Mesenchymal stem cell (in vitro differentiated cells and primary cell): ENCODE measurements at regions not wholly inside any gene's neighbourhood (a gene's known extent, or its start where the extent isn't known, plus 50 kb on each side); places are given as distances from the start of the nearest gene placed in this dataset.

Experiments used
- DNase-seq: peaks from one replicate; pipeline ENCODE4 v3.0.0-alpha.2; 2013
- H2AFZ ChIP-seq: one replicate; pipeline ENCODE4 v1.6.1; 2013; ENCODE audit warnings: low read depth, mild to moderate bottlenecking, control low read depth, inconsistent platforms, low read length, moderate library complexity
- H2AK5ac ChIP-seq: 2 replicates; pipeline ENCODE4 v1.6.1; 2013; ENCODE audit warnings: low read length, moderate library complexity, mild to moderate bottlenecking, inconsistent platforms; ENCODE audit not compliant: severe bottlenecking
- H2BK120ac ChIP-seq: one replicate; pipeline ENCODE4 v1.6.1; 2013; ENCODE audit warnings: low read depth, mild to moderate bottlenecking, inconsistent platforms, low read length, moderate library complexity
- H2BK12ac ChIP-seq, 2 experiments: one replicate each; pipeline ENCODE4 v1.6.1; 2013; ENCODE audit warnings: inconsistent platforms in 2 of 2, low read length in 2 of 2, mild to moderate bottlenecking in 2 of 2, moderate library complexity in 2 of 2, control low read depth in 1 of 2
- H2BK15ac ChIP-seq: one replicate; pipeline ENCODE4 v1.6.1; 2013; ENCODE audit warnings: mild to moderate bottlenecking, low read depth, inconsistent platforms; ENCODE audit not compliant: poor library complexity, severe bottlenecking
- H2BK5ac ChIP-seq: 2 replicates; pipeline ENCODE4 v1.6.1; 2013; ENCODE audit warnings: low read depth, mild to moderate bottlenecking, low read length, control low read depth, inconsistent platforms; ENCODE audit not compliant: poor library complexity, severe bottlenecking
- H3K14ac ChIP-seq, 2 experiments: one replicate each; pipeline ENCODE4 v1.6.1; 2013; ENCODE audit warnings: inconsistent platforms in 2 of 2, low read length in 2 of 2, control low read depth in 1 of 2, mild to moderate bottlenecking in 1 of 2, moderate library complexity in 1 of 2
- H3K18ac ChIP-seq, 2 experiments: one replicate each; pipeline ENCODE4 v1.6.1; 2013; ENCODE audit warnings: inconsistent platforms in 2 of 2, low read length in 2 of 2, control low read depth in 1 of 2, low read depth in 1 of 2, mild to moderate bottlenecking in 1 of 2
- H3K23ac ChIP-seq, 2 experiments: one replicate each; pipeline ENCODE4 v1.6.1; 2013; ENCODE audit warnings: inconsistent platforms in 2 of 2, low read length in 2 of 2, mild to moderate bottlenecking in 2 of 2, moderate library complexity in 2 of 2, control low read depth in 1 of 2
- H3K27ac ChIP-seq: 2 replicates; pipeline ENCODE4 v1.5.1; 2013; ENCODE audit warnings: mild to moderate bottlenecking, moderate library complexity, low read length, control low read depth, inconsistent platforms; ENCODE audit not compliant: poor library complexity, severe bottlenecking
- H3K27me3 ChIP-seq, 2 experiments: 2 replicates each; pipeline versions ENCODE4 v1.6.1 to v1.7.0; 2013; ENCODE audit warnings: low read length in 2 of 2, mild to moderate bottlenecking in 2 of 2, moderate library complexity in 2 of 2, control low read depth in 1 of 2, inconsistent platforms in 1 of 2; ENCODE audit not compliant: control insufficient read depth in 1 of 2, insufficient read depth in 1 of 2
- H3K36me3 ChIP-seq, 2 experiments: 2 replicates each; pipeline versions ENCODE4 v1.6.1 to v1.7.0; 2013; ENCODE audit warnings: low read length in 2 of 2, control low read depth in 1 of 2, inconsistent platforms in 1 of 2, low read depth in 1 of 2, mild to moderate bottlenecking in 1 of 2; ENCODE audit not compliant: insufficient read depth in 2 of 2, control insufficient read depth in 1 of 2
- H3K4ac ChIP-seq, 2 experiments: one replicate each; pipeline ENCODE4 v1.6.1; 2013; ENCODE audit warnings: inconsistent platforms in 2 of 2, low read length in 2 of 2, mild to moderate bottlenecking in 2 of 2, moderate library complexity in 2 of 2, control low read depth in 1 of 2, low read depth in 1 of 2
- H3K4me1 ChIP-seq: 2 replicates; pipeline ENCODE4 v1.6.1; 2013; ENCODE audit warnings: low read depth, low read length, control low read depth; ENCODE audit not compliant: control insufficient read depth, insufficient read depth
- H3K4me2 ChIP-seq: 2 replicates; pipeline ENCODE4 v1.6.1; 2013; ENCODE audit warnings: low read length, mild to moderate bottlenecking, inconsistent platforms; ENCODE audit not compliant: poor library complexity, severe bottlenecking
- H3K4me3 ChIP-seq, 2 experiments: 2 replicates each; pipeline versions ENCODE4 v1.5.1 to v1.7.0; 2013; ENCODE audit warnings: low read length in 2 of 2, mild to moderate bottlenecking in 2 of 2, control low read depth in 1 of 2, low read depth in 1 of 2; ENCODE audit not compliant: insufficient read depth in 1 of 2
- H3K79me1 ChIP-seq: replicated peaks from 2 replicates; pipeline ENCODE4 v1.6.1; 2013; ENCODE audit warnings: mild to moderate bottlenecking, control low read depth, low read length, inconsistent platforms; ENCODE audit not compliant: poor library complexity, severe bottlenecking
- H3K9ac ChIP-seq: 2 replicates; pipeline ENCODE4 v1.7.0; 2013; ENCODE audit warnings: mild to moderate bottlenecking, low read length, moderate library complexity
- H3K9me3 ChIP-seq: 2 replicates; pipeline ENCODE4 v1.7.0; 2013; ENCODE audit warnings: mild to moderate bottlenecking, low read length; ENCODE audit not compliant: control insufficient read depth
- H4K8ac ChIP-seq: one replicate; pipeline ENCODE4 v1.6.1; 2013; ENCODE audit warnings: inconsistent platforms, mild to moderate bottlenecking, low read length, moderate library complexity
- H4K91ac ChIP-seq: one replicate; pipeline ENCODE4 v1.6.1; 2013; ENCODE audit warnings: mild to moderate bottlenecking, low read length, inconsistent platforms
- WGBS: methylation state at CpG from one replicate; pipeline ENCODE4 v1.1.7; 2013; ENCODE audit warnings: mixed read lengths; 5-methylcytosine and 5-hydroxymethylcytosine counted together

- H3K18ac ChIP-seq = no peak overlapping the region
- no peak overlapping the region for H2AK5ac ChIP-seq
- H3K9me3 ChIP-seq = peaks cover 6% of the 10 kb centered on the region
- no peak overlapping the region for H3K4ac ChIP-seq
- no peaks in the 10 kb centered on the region for H3K79me1 ChIP-seq
- no peak overlapping the region for H3K4me2 ChIP-seq
- no peak for DNase-seq
- H3K36me3 ChIP-seq = no peaks in the 10 kb centered on the region
- no peak overlapping the region for H2BK15ac ChIP-seq
- no peaks in the 10 kb centered on the region for H3K27me3 ChIP-seq
- no peak overlapping the region for H2BK120ac ChIP-seq
- 98% methylated on average over 5 of the region's 5 CpGs for WGBS
- no peak overlapping the region for H3K9ac ChIP-seq
- H3K14ac ChIP-seq = no peak overlapping the region
- H4K91ac ChIP-seq = no peak overlapping the region
- H3K4me3 ChIP-seq = no peak overlapping the region
- no peak overlapping the region for H2BK5ac ChIP-seq
- H3K23ac ChIP-seq = no peak overlapping the region
- no peak overlapping the region for H2AFZ ChIP-seq
- no peak overlapping the region for H4K8ac ChIP-seq
- no peaks in the 10 kb centered on the region for H3K4me1 ChIP-seq
- no peak overlapping the region for H3K27ac ChIP-seq
- H2BK12ac ChIP-seq = no peak overlapping the region
Observed at GRCh38 chr18:25451077-25451658, 99.2 kb upstream of the ZNF521 start.

- H2BK15ac ChIP-seq = no peak overlapping the region
- DNase-seq = no peak
- no peak overlapping the region for H3K27ac ChIP-seq
- no peaks in the 10 kb centered on the region for H3K4me1 ChIP-seq
- no peak overlapping the region for H3K14ac ChIP-seq
- H3K23ac ChIP-seq = no peak overlapping the region
- H4K8ac ChIP-seq = no peak overlapping the region
- no peaks in the 10 kb centered on the region for H3K27me3 ChIP-seq
- no peak overlapping the region for H3K4me3 ChIP-seq
- no peak overlapping the region for H3K18ac ChIP-seq
- H3K79me1 ChIP-seq = no peaks in the 10 kb centered on the region
- no peak overlapping the region for H3K9ac ChIP-seq
- H2BK5ac ChIP-seq = no peak overlapping the region
- no peak overlapping the region for H3K4me2 ChIP-seq
- H3K4ac ChIP-seq = no peak overlapping the region
- no peak overlapping the region for H2AFZ ChIP-seq
- H4K91ac ChIP-seq = no peak overlapping the region
- H2BK120ac ChIP-seq = no peak overlapping the region
- H3K9me3 ChIP-seq = peaks cover 6% of the 10 kb centered on the region
- no peak overlapping the region for H2BK12ac ChIP-seq
- H2AK5ac ChIP-seq = no peak overlapping the region
- no peaks in the 10 kb centered on the region for H3K36me3 ChIP-seq
Observed at GRCh38 chr18:25449046-25449445, 97.1 kb upstream of the ZNF521 start.

- 69% methylated on average over 3 of the region's 3 CpGs for WGBS
Observed at GRCh38 chr18:25446972-25447371, 95.0 kb upstream of the ZNF521 start.

GRCh38 chr18:25445430-25445829 lies 93.5 kb upstream of the ZNF521 start:
- H3K4me1 ChIP-seq = no peaks in the 10 kb centered on the region
- no peaks in the 10 kb centered on the region for H3K9me3 ChIP-seq
- peak overlapping the region in 1 of 2 experiments; percentile 44 for H2BK12ac ChIP-seq
- H3K79me1 ChIP-seq = no peaks in the 10 kb centered on the region
- H3K14ac ChIP-seq = no peak overlapping the region
- H2AFZ ChIP-seq = no peak overlapping the region
- H3K18ac ChIP-seq = no peak overlapping the region
- H4K91ac ChIP-seq = no peak overlapping the region
- peak overlapping the region in 1 of 2 experiments; percentile 17 for H3K4ac ChIP-seq
- no peak overlapping the region for H3K27ac ChIP-seq
- no peak overlapping the region for H3K9ac ChIP-seq
- no peak overlapping the region for H3K23ac ChIP-seq
- no peak overlapping the region for H3K4me2 ChIP-seq
- no peak overlapping the region for H2BK120ac ChIP-seq
- no peak overlapping the region for H2AK5ac ChIP-seq
- DNase-seq = no peak
- no peaks in the 10 kb centered on the region for H3K27me3 ChIP-seq
- no peak overlapping the region for H2BK15ac ChIP-seq
- no peak overlapping the region for H3K4me3 ChIP-seq
- H2BK5ac ChIP-seq = no peak overlapping the region
- 93% methylated on average over 5 of the region's 5 CpGs for WGBS
- no peak overlapping the region for H4K8ac ChIP-seq
- no peaks in the 10 kb centered on the region for H3K36me3 ChIP-seq

More at GRCh38 chr18:25446972-25447371, 95.0 kb upstream of the ZNF521 start:
- Histone ChIP-seq H3K14ac (no peak overlapping the region), H3K4me3 (no peak overlapping the region), H4K8ac (no peak overlapping the region), H3K79me1 (no peaks in the 10 kb centered on the region), H3K23ac (no peak overlapping the region), H3K4me2 (no peak overlapping the region), H2BK5ac (no peak overlapping the region), H3K27ac (no peak overlapping the region), H3K9ac (no peak overlapping the region), H2BK12ac (no peak overlapping the region), H3K9me3 (peaks cover 6% of the 10 kb centered on the region), H3K27me3 (no peaks in the 10 kb centered on the region), H2BK120ac (no peak overlapping the region), H3K36me3 (no peaks in the 10 kb centered on the region), H4K91ac (no peak overlapping the region), H3K4ac (no peak overlapping the region), H3K4me1 (no peaks in the 10 kb centered on the region), H2BK15ac (no peak overlapping the region), H2AK5ac (no peak overlapping the region), H2AFZ (no peak overlapping the region), H3K18ac (no peak overlapping the region)
- DNase-seq = no peak
